ENCODE measurements at regions not wholly inside any gene's neighbourhood (a gene's known extent, or its start where the extent isn't known, plus 50 kb on each side); places are given as distances from the start of the nearest gene placed in this dataset.

DNA sequence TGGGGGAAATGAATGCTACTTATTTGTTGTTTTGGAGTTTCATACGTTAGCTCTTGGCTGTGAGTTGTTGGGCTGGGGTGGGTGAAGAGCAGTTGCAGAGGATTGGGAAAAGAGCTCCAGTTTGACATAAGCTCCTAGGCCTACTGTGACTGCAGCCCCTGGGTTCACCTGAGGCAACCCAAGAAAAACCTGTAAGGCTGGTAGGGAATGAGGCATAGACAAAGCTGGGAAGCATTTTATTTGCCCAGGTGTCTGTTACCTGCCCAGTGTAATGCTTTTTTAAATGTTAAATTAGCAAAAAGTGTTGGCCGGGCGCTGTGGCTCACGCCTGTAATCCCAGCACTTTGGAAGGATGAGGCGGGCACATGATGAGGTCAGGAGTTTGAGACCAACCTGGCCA is 160.0 kb downstream of the FHIP1A start:
- in situ Hi-C loops (cut with MboI) (no loop called here), intact Hi-C loops (cut with micrococcal nuclease; ENCODE audit: unreplicated experiment) (no loop called here)
- Histone ChIP-seq H3K9me3 (replicated peaks; ENCODE audit: control insufficient read depth, insufficient read depth, low read length) (no peaks in the 10 kb centered on the region), H3K4me1 (ENCODE audit: control insufficient read depth, insufficient read depth, low read length) (peaks cover 4% of the 10 kb centered on the region; the same call in 1 of the 2 replicates), H3K36me3 (ENCODE audit: control insufficient read depth in 2 of 2, insufficient read depth in 2 of 2, low read length in 1 of 2) (no peaks in the 10 kb centered on the region), H2AFZ (ENCODE audit: control insufficient read depth, low read depth, low read length) (no peak overlapping the region), H3K79me2 (ENCODE audit: control insufficient read depth, insufficient read depth, low read length) (no peaks in the 10 kb centered on the region), H3K9ac (ENCODE audit: control insufficient read depth, insufficient read depth, low read length) (no peak overlapping the region), H3K4me2 (ENCODE audit: control insufficient read depth, insufficient read depth) (no peak overlapping the region), H4K20me1 (ENCODE audit: control insufficient read depth, insufficient read depth) (no peaks in the 10 kb centered on the region; the same call in 1 of the 2 replicates), H3K27me3 (replicated peaks in 1 of 2; ENCODE audit: control insufficient read depth in 2 of 2, insufficient read depth in 2 of 2, low read length in 1 of 2) (no peaks in the 10 kb centered on the region; a peak in 1 of 4 replicates), H3K27ac (ENCODE audit: control insufficient read depth, insufficient read depth) (no peak overlapping the region), H3K4me3 (no peak overlapping the region)
- ChIA-PET CTCF (no interaction called here), RAD21 (ENCODE audit: unreplicated experiment) (no interaction called here), POLR2A (no interaction called here), SMC1A (ENCODE audit: uncharacterized antibody, unreplicated experiment) (no interaction called here)
- ATAC-seq (no peak), DNase-seq (ENCODE audit: low read depth, low spot score) (no peak), FAIRE-seq (no peak)
- WGBS (ENCODE audit: insufficient coverage, insufficient replicate concordance, low lambda C conversion rate, missing lambda C conversion rate): 39% methylated on average over 5 of the region's 5 CpGs
- no TSS peak for BruUV-seq (replicated peaks)
- no peak for TF ChIP-seq SRF (IDR thresholded peaks at IDR 0.05; ENCODE audit: low read depth in 2 of 2, low read length in 2 of 2)
- no peak for TF ChIP-seq PML (IDR thresholded peaks at IDR 0.05; ENCODE audit: low read length)
- TF ChIP-seq, protein P1, sequence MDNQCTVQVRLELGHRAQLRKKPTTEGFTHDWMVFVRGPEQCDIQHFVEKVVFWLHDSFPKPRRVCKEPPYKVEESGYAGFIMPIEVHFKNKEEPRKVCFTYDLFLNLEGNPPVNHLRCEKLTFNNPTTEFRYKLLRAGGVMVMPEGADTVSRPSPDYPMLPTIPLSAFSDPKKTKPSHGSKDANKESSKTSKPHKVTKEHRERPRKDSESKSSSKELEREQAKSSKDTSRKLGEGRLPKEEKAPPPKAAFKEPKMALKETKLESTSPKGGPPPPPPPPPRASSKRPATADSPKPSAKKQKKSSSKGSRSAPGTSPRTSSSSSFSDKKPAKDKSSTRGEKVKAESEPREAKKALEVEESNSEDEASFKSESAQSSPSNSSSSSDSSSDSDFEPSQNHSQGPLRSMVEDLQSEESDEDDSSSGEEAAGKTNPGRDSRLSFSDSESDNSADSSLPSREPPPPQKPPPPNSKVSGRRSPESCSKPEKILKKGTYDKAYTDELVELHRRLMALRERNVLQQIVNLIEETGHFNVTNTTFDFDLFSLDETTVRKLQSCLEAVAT (IDR thresholded peaks at IDR 0.05): no peak
- TF ChIP-seq ZNF24 (IDR thresholded peaks at IDR 0.05): no peak
- TF ChIP-seq, protein P2, sequence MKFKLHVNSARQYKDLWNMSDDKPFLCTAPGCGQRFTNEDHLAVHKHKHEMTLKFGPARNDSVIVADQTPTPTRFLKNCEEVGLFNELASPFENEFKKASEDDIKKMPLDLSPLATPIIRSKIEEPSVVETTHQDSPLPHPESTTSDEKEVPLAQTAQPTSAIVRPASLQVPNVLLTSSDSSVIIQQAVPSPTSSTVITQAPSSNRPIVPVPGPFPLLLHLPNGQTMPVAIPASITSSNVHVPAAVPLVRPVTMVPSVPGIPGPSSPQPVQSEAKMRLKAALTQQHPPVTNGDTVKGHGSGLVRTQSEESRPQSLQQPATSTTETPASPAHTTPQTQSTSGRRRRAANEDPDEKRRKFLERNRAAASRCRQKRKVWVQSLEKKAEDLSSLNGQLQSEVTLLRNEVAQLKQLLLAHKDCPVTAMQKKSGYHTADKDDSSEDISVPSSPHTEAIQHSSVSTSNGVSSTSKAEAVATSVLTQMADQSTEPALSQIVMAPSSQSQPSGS (IDR thresholded peaks at IDR 0.05; ENCODE audit: low read length): no peak
- no peak for TF ChIP-seq CHD2 (IDR thresholded peaks at IDR 0.05; ENCODE audit: borderline replicate concordance, low read depth, low read length)
- no peak for TF ChIP-seq CREB1 (IDR thresholded peaks at IDR 0.05; ENCODE audit: low read depth)
- TF ChIP-seq, protein P3, sequence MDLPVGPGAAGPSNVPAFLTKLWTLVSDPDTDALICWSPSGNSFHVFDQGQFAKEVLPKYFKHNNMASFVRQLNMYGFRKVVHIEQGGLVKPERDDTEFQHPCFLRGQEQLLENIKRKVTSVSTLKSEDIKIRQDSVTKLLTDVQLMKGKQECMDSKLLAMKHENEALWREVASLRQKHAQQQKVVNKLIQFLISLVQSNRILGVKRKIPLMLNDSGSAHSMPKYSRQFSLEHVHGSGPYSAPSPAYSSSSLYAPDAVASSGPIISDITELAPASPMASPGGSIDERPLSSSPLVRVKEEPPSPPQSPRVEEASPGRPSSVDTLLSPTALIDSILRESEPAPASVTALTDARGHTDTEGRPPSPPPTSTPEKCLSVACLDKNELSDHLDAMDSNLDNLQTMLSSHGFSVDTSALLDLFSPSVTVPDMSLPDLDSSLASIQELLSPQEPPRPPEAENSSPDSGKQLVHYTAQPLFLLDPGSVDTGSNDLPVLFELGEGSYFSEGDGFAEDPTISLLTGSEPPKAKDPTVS (IDR thresholded peaks at IDR 0.05; ENCODE audit: low read depth, low read length): no peak
- TF ChIP-seq HDAC2 (IDR thresholded peaks at IDR 0.05): no peak
